ENCODE measurements at regions not wholly inside any gene's neighbourhood (a gene's known extent, or its start where the extent isn't known, plus 50 kb on each side); places are given as distances from the start of the nearest gene placed in this dataset.

DNA sequence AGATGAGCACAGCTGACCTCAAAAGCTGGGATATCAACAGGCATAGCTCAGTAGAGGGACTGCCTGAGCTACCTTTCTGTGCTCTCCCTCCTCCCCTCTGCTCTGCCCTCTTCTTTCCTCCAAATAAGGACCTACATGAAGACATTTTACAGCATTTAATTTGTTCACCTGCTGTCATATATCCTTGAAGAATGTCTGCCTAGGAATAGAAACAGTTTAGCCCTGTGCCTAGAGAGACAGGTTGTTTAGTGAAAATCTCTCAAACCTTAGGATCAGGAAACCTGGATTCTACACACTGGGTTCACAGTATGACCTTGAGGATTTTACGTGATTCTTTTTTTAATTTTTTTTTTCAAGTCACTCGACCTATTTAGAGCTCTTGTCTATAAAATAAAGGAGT lies 213.0 kb upstream of the SETBP1 start:
- intact Hi-C loops (cut with DNase I) = no loop called here
- WGBS, 3 donors = 61 to 68% (median 66%) methylated on average over 2 of the region's 2 CpGs

DNA sequence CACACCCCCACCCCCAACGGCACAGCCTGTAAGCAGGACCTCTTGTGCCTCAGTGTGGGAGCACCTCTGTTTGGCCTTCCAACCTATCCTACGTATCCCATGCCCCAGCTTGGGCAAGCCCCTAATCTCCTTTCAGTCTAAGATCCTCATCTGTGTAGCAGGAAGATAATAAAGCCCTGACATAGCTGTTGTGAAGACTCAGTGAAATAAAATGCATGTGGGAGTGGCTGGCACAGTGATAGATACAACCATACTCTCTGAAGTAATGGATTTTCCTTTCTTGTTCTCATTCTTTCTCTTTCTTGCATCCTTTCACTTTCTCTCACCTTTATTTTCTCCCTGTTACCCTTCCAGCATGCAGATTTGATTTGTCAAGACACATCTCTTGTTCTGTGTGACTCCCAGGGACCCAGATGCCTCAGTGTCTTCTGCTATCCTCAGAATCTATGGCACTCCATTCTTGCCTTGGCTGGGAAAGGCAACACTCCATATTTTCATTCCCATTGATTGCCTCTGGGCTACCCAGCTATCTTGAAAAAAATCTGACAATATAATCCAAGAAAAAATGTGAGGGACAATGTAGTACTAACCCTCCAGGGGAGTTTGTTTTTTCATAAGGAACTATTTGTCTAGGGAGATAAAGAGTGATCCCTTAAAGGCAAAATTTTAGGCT lies 207.2 kb upstream of the SETBP1 start:
- no peak overlapping the region for H3K27ac ChIP-seq
- H3K27me3 ChIP-seq = no peaks in the 10 kb centered on the region
- WGBS, 3 donors = 80 to 86% (median 82%) methylated on average over 2 of the region's 2 CpGs
- DNase-seq = no peak
- intact Hi-C loops (cut with DNase I) = no loop called here
- no peaks in the 10 kb centered on the region for H3K36me3 ChIP-seq
- H3K4me3 ChIP-seq = no peak overlapping the region
- no peaks in the 10 kb centered on the region for H3K9me3 ChIP-seq
- no peaks in the 10 kb centered on the region for H3K4me1 ChIP-seq (ENCODE audit: insufficient read depth)
- TF ChIP-seq EP300 (IDR thresholded peaks at IDR 0.05) = no peak
- no peak for TF ChIP-seq POLR2A (IDR thresholded peaks at IDR 0.05)
- TF ChIP-seq, protein P1, sequence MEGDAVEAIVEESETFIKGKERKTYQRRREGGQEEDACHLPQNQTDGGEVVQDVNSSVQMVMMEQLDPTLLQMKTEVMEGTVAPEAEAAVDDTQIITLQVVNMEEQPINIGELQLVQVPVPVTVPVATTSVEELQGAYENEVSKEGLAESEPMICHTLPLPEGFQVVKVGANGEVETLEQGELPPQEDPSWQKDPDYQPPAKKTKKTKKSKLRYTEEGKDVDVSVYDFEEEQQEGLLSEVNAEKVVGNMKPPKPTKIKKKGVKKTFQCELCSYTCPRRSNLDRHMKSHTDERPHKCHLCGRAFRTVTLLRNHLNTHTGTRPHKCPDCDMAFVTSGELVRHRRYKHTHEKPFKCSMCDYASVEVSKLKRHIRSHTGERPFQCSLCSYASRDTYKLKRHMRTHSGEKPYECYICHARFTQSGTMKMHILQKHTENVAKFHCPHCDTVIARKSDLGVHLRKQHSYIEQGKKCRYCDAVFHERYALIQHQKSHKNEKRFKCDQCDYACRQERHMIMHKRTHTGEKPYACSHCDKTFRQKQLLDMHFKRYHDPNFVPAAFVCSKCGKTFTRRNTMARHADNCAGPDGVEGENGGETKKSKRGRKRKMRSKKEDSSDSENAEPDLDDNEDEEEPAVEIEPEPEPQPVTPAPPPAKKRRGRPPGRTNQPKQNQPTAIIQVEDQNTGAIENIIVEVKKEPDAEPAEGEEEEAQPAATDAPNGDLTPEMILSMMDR (IDR thresholded peaks at IDR 0.05) = no peak

More for the DNA sequence above, 213.0 kb upstream of the SETBP1 start:
- H3K4me1 ChIP-seq (ENCODE audit: insufficient read depth) = peaks cover 2% of the 10 kb centered on the region
- no peaks in the 10 kb centered on the region for H3K36me3 ChIP-seq
- H3K27me3 ChIP-seq = no peaks in the 10 kb centered on the region
- TF ChIP-seq, protein P1 (IDR thresholded peaks at IDR 0.05) = no peak
- TF ChIP-seq POLR2A (IDR thresholded peaks at IDR 0.05) (no peak), EP300 (IDR thresholded peaks at IDR 0.05) (no peak)
- H3K9me3 ChIP-seq = no peaks in the 10 kb centered on the region
- no peak for DNase-seq
- H3K27ac ChIP-seq = no peak overlapping the region
- no peak overlapping the region for H3K4me3 ChIP-seq

DNA sequence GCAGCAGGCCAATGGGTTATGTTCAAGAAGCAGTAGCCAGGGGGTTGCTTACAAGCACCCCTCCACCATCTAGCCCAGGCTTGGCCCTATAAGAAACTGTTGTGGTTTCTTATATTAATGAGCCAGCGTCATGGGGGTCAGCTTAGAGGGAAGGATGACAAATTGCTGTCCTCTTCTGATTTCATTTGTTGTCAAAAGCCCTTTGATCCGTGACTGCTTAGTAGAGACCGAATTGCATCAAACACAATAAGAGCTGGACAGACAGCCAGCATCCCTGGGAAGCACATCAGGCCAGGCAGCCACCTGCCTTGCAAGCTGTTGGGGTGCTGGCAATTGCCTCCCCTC lies 206.6 kb upstream of the SETBP1 start:
- TF ChIP-seq EP300 (IDR thresholded peaks at IDR 0.05) = no peak
- TF ChIP-seq, protein P1 (IDR thresholded peaks at IDR 0.05) = no peak
- no peak for TF ChIP-seq POLR2A (IDR thresholded peaks at IDR 0.05)
- WGBS, 3 donors = 74 to 90% (median 75%) methylated on average over 3 of the region's 3 CpGs
- Histone ChIP-seq H3K27ac (no peak overlapping the region), H3K9me3 (no peaks in the 10 kb centered on the region), H3K4me3 (no peak overlapping the region), H3K27me3 (no peaks in the 10 kb centered on the region), H3K4me1 (ENCODE audit: insufficient read depth) (no peaks in the 10 kb centered on the region), H3K36me3 (no peaks in the 10 kb centered on the region)
- no peak for DNase-seq
- intact Hi-C loops (cut with DNase I) = no loop called here

DNA sequence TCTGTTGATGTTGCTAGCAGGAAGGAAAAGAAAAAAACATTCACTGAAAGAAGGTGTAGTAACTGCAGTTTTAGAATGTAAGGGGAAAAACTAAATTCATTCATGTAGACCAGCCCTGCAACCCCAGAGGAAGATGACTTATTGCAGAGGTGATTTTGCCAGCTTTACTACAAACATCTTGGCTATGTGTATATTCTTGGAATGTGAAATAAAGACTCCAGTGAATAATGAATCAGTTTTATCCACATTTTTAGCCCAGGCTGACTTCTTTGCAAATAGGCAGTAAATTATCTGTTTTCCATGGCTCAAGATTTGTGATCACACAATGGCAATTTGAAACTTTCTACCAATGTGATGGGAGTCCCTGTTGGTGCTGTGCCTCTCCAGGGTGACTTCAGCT lies 206.1 kb upstream of the SETBP1 start:
- no peaks in the 10 kb centered on the region for H3K27me3 ChIP-seq
- no peak overlapping the region for H3K4me3 ChIP-seq
- no peaks in the 10 kb centered on the region for H3K9me3 ChIP-seq
- no peak overlapping the region for H3K27ac ChIP-seq
- TF ChIP-seq EP300 (IDR thresholded peaks at IDR 0.05) (no peak), POLR2A (IDR thresholded peaks at IDR 0.05) (no peak)
- TF ChIP-seq, protein P1 (IDR thresholded peaks at IDR 0.05) = no peak
- H3K36me3 ChIP-seq = no peaks in the 10 kb centered on the region
- H3K4me1 ChIP-seq (ENCODE audit: insufficient read depth) = no peaks in the 10 kb centered on the region
- DNase-seq = no peak
- intact Hi-C loops (cut with DNase I) = no loop called here
